HepG2 (cell line): ENCODE measurements at regions not wholly inside any gene's neighbourhood (a gene's known extent, or its start where the extent isn't known, plus 50 kb on each side); places are given as distances from the start of the nearest gene placed in this dataset.

Experiments
- ATAC-seq: fragments of 200-7000 bp; cut with Tn5 transposase; 3 replicates; pipeline ENCODE4 v1.9.1; 2020; ENCODE audit warnings: mild to moderate bottlenecking, moderate library complexity
- BruUV-seq: library from RNA; stranded (reverse); fragments of 400-500 nt; replicated peaks from 2 replicates; lab custom pipeline; 2021; lab: Mats Ljungman, UMichigan
- CTCF ChIA-PET: fragments of 300-600 bp; formaldehyde crosslinking; extraction: SDS; loops from one replicate; lab custom pipeline; 2021; ENCODE audit warnings: low total read pairs, inconsistent platforms, low intra/inter-chr PET ratio; lab: Yijun Ruan, JAX
- POLR2A ChIA-PET: fragments of 350-600 bp; sonication (Branson Sonifier 250); formaldehyde crosslinking; loops from one replicate; lab custom pipeline; 2020; ENCODE audit warnings: antibody characterized with exemption, inconsistent platforms; lab: Yijun Ruan, JAX
- DNase-seq: peaks from one replicate; pipeline ENCODE4 v3.0.0-alpha.2; 2015; ENCODE audit warnings: low spot score
- FAIRE-seq: peaks from 3 replicates; lab custom pipeline; 2011; peaks lifted over from hg19 to GRCh38; lab: Jason Lieb, UNC
- H2AFZ ChIP-seq: one replicate; pipeline ENCODE4 v1.6.1; 2011; ENCODE audit warnings: low read length, inconsistent platforms
- H3K27ac ChIP-seq: fragments of 300-600 bp; 3 replicates; pipeline ENCODE4 v1.8.0; 2011; ENCODE audit warnings: mixed run types, mild to moderate bottlenecking, mixed read lengths, low read length, inconsistent platforms; ENCODE audit not compliant: insufficient read depth; ENCODE audit errors: extremely low read length
- H3K27me3 ChIP-seq, 2 experiments: fragments of 200-600 bp in 1 of 2; 2 replicates in 1 of 2; 3 replicates in 1 of 2; pipeline versions ENCODE4 v1.6.0 to v1.8.0; 2011; ENCODE audit warnings: low read length in 2 of 2, mild to moderate bottlenecking in 2 of 2, moderate library complexity in 2 of 2, inconsistent platforms in 1 of 2; ENCODE audit not compliant: insufficient read depth in 2 of 2, control insufficient read depth in 1 of 2
- H3K36me3 ChIP-seq, 2 experiments: fragments of 200-600 bp in 1 of 2; replicated peaks in 1 of 2; 2 replicates in 1 of 2; 3 replicates in 1 of 2; pipeline versions ENCODE4 v1.5.1 to v1.8.0; 2011; ENCODE audit warnings: low read length in 2 of 2, inconsistent platforms in 1 of 2; ENCODE audit not compliant: insufficient read depth in 2 of 2, control insufficient read depth in 1 of 2
- H3K4me1 ChIP-seq: 2 replicates; pipeline ENCODE4 v1.5.1; 2012; ENCODE audit warnings: low read length, inconsistent platforms; ENCODE audit not compliant: insufficient read depth
- H3K4me2 ChIP-seq: 2 replicates; pipeline ENCODE4 v1.6.0; 2011; ENCODE audit warnings: low read depth, low read length, inconsistent platforms
- H3K4me3 ChIP-seq, 3 experiments: fragments of 200-600 bp in 1 of 3; sonication (generic), shearing (Covaris generic) in 1 of 3; replicated peaks in 1 of 3; 2 replicates each; pipeline ENCODE4 v1.5.1; 2011 to 2016; ENCODE audit warnings: low read length in 3 of 3, inconsistent platforms in 2 of 3, low read depth in 2 of 3, mild to moderate bottlenecking in 2 of 3, control low read depth in 1 of 3, mixed read lengths in 1 of 3; ENCODE audit not compliant: insufficient read depth in 1 of 3
- H3K79me2 ChIP-seq: one replicate; pipeline ENCODE4 v1.6.1; 2011; ENCODE audit warnings: low read length, inconsistent platforms; ENCODE audit not compliant: insufficient read depth
- H3K9ac ChIP-seq: 2 replicates; pipeline ENCODE4 v1.6.0; 2011; ENCODE audit warnings: mild to moderate bottlenecking, low read depth, low read length, inconsistent platforms; ENCODE audit not compliant: insufficient read depth
- H3K9me3 ChIP-seq: 2 replicates; pipeline ENCODE4 v1.5.1; 2012; ENCODE audit warnings: mild to moderate bottlenecking, low read length
- H4K20me1 ChIP-seq: 2 replicates; pipeline ENCODE4 v1.6.0; 2011; ENCODE audit warnings: inconsistent platforms, mild to moderate bottlenecking, low read length, moderate library complexity; ENCODE audit not compliant: insufficient read depth
- CBX5 ChIP-seq: sonication (generic); formaldehyde crosslinking; IDR thresholded peaks from 2 replicates; pipeline ENCODE4 v1.4.0; 2020; ENCODE audit warnings: missing genetic modification reagents, borderline replicate concordance
- CSRNP2 ChIP-seq: sonication (generic); formaldehyde crosslinking; conservative IDR thresholded peaks from 2 replicates; pipeline ENCODE4 v1.8.0; 2022; ENCODE audit warnings: low read depth, missing genetic modification reagents
- E2F5 ChIP-seq: sonication (generic); formaldehyde crosslinking; conservative IDR thresholded peaks from 2 replicates; pipeline ENCODE4 v1.4.0; 2020; ENCODE audit warnings: missing genetic modification reagents
- FOSL1 ChIP-seq: sonication (generic); formaldehyde crosslinking; IDR thresholded peaks from 2 replicates; pipeline ENCODE4 v1.9.0; 2021; ENCODE audit warnings: missing genetic modification reagents, borderline replicate concordance
- SNRNP70 ChIP-seq: fragments of 200-400 bp; formaldehyde crosslinking; IDR thresholded peaks from 2 replicates; pipeline ENCODE4 v1.6.1; 2017; ENCODE audit warnings: mild to moderate bottlenecking, low read depth, low read length, moderate library complexity
- STAG1 ChIP-seq: sonication (generic); formaldehyde crosslinking; IDR thresholded peaks from 2 replicates; pipeline ENCODE4 v1.4.0; 2020; ENCODE audit warnings: missing genetic modification reagents
- THAP9 ChIP-seq: sonication (generic); formaldehyde crosslinking; IDR thresholded peaks from 2 replicates; pipeline ENCODE4; 2020; ENCODE audit warnings: missing genetic modification reagents, mild to moderate bottlenecking, borderline replicate concordance
- TRIM22 ChIP-seq: fragments of 450-650 bp; IDR thresholded peaks from 2 replicates; pipeline ENCODE4 v1.6.1; 2017
- ZBTB25 ChIP-seq: IDR thresholded peaks from 2 replicates; pipeline ENCODE4 v1.6.1; 2018; ENCODE audit warnings: missing genetic modification reagents
- ZFP1 ChIP-seq: IDR thresholded peaks from 2 replicates; pipeline ENCODE4 v1.6.1; 2016
- ZNF224 ChIP-seq: sonication (generic); formaldehyde crosslinking; IDR thresholded peaks from 2 replicates; pipeline ENCODE4 v1.5.0; 2020; ENCODE audit warnings: mild to moderate bottlenecking, missing genetic modification reagents
- ZNF740 ChIP-seq: sonication (generic); formaldehyde crosslinking; IDR thresholded peaks from 2 replicates; pipeline ENCODE4 v1.4.0; 2020; ENCODE audit warnings: missing genetic modification reagents
- in situ Hi-C: cut with HindIII; loops from 2 replicates; pipeline ENCODE4 v1.10.0; 2017; ENCODE audit warnings: low pct_unique_long_range_greater_than_20kb; ENCODE audit not compliant: extremely low pct_ligation_motif_present
- intact Hi-C: fragments of 100-400 bp; cut with micrococcal nuclease; formaldehyde crosslinking; loops from one replicate; pipeline ENCODE4 v1.10.0; 2022; ENCODE audit not compliant: unreplicated experiment

- H3K4me2 ChIP-seq: no peak overlapping the region
- TF ChIP-seq STAG1 (no peak), ZNF740 (CRISPR knock-in tag) (no peak), CBX5 (CRISPR knock-in tag) (no peak), ZNF224 (no peak), ZFP1 (CRISPR knock-in tag) (no peak), CSRNP2 (CRISPR knock-in tag) (no peak), ZBTB25 (CRISPR knock-in tag) (no peak), TRIM22 (no peak), SNRNP70 (no peak), FOSL1 (no peak), E2F5 (CRISPR knock-in tag) (no peak), THAP9 (CRISPR knock-in tag) (no peak)
- H3K4me1 ChIP-seq: no peaks in the 10 kb centered on the region
- ATAC-seq (no peak), FAIRE-seq (no peak), DNase-seq (no peak)
- CTCF ChIA-PET: no interaction called here
- H3K9me3 ChIP-seq: peaks cover 32% of the 10 kb centered on the region
- no peak overlapping the region for H3K4me3 ChIP-seq
- H2AFZ ChIP-seq: no peak overlapping the region
- no TSS peak for BruUV-seq
- in situ Hi-C loops: no loop called here
- H3K27me3 ChIP-seq: no peaks in the 10 kb centered on the region
- POLR2A ChIA-PET: no interaction called here
- no peaks in the 10 kb centered on the region for H3K79me2 ChIP-seq
- H3K9ac ChIP-seq: no peak overlapping the region
- no peak overlapping the region for H3K27ac ChIP-seq
- no peaks in the 10 kb centered on the region for H3K36me3 ChIP-seq
- intact Hi-C loops: no loop called here
- H4K20me1 ChIP-seq: no peaks in the 10 kb centered on the region
These were observed 1125.5 kb upstream of the CNTNAP5 start for GRCh38 chr2:122899614-122900013.
